Suprapubic skin (tissue), 4 donors: ENCODE measurements at regions not wholly inside any gene's neighbourhood (a gene's known extent, or its start where the extent isn't known, plus 50 kb on each side); places are given as distances from the start of the nearest gene placed in this dataset.

ENCODE experiments used
- DNase-seq, 2 donors: peaks; one replicate each; pipeline ENCODE4 v3.0.0-alpha.2; 2019; ENCODE audit warnings: low spot score in 2 of 2
- H3K27ac ChIP-seq: fragments of 200-600 bp; sonication (generic); one replicate; pipeline ENCODE4 v1.5.1; 2019
- H3K27me3 ChIP-seq: fragments of 200-600 bp; sonication (generic); one replicate; pipeline ENCODE4 v1.5.1; 2019
- H3K36me3 ChIP-seq: fragments of 200-600 bp; sonication (generic); one replicate; pipeline ENCODE4 v1.5.1; 2019
- H3K4me1 ChIP-seq: fragments of 200-600 bp; sonication (generic); one replicate; pipeline ENCODE4 v1.5.1; 2019
- H3K4me3 ChIP-seq: fragments of 200-600 bp; sonication (generic); one replicate; pipeline ENCODE4 v1.5.1; 2019; ENCODE audit warnings: mild to moderate bottlenecking
- H3K9me3 ChIP-seq: fragments of 200-600 bp; sonication (generic); one replicate; pipeline ENCODE4 v1.5.1; 2019
- EP300 ChIP-seq: sonication (generic); formaldehyde crosslinking; IDR thresholded peaks from one replicate; pipeline ENCODE4 v1.6.1; 2017; ENCODE audit warnings: antibody characterized with exemption
- POLR2A ChIP-seq, 2 donors: fragments of 450-650 bp; IDR thresholded peaks; one replicate each; pipeline ENCODE4 v1.6.1; 2017; ENCODE audit warnings: antibody characterized with exemption in 2 of 2, mild to moderate bottlenecking in 2 of 2, moderate library complexity in 2 of 2
- POLR2AphosphoS5 ChIP-seq, 3 donors: sonication (generic); formaldehyde crosslinking; IDR thresholded peaks; one replicate each; pipeline ENCODE4 v1.6.1; 2017; ENCODE audit warnings: antibody characterized with exemption in 3 of 3
- WGBS: methylation state at CpG from one replicate; pipeline ENCODE4 v1.1.5; 2018; 5-methylcytosine and 5-hydroxymethylcytosine counted together
- TF ChIP-seq, protein P1 (sequence below), 2 donors: fragments of 200-600 bp in 1 of 2; fragments of 450-650 bp in 1 of 2; sonication (generic) in 1 of 2; IDR thresholded peaks; one replicate each; pipeline ENCODE4 v1.5.1; 2016 to 2019; ENCODE audit warnings: antibody characterized with exemption in 2 of 2, mild to moderate bottlenecking in 1 of 2, moderate library complexity in 1 of 2

DNA sequence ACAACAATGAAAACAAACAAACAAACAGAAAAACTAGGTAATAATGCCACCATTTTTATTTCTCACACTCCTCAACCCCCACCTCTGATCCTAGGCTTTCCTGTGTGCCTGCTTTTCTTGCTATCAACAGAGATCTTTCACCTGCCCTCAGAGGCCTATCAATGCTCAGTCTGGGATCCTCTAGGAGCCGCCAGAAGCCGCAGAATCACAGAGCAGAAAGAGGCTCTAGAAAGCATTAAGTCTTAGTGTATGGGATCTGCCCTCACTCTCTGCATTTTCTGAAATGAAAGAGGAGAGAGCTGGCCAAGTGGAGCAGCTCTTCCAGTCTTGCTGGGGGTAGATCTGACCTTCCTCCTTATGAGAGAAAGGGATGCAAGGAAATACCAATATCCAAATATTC, 306.8 kb downstream of the TUSC7 start:
- 91% methylated on average over 2 of the region's 2 CpGs for WGBS
- no peaks in the 10 kb centered on the region for H3K36me3 ChIP-seq
- TF ChIP-seq, protein P1, sequence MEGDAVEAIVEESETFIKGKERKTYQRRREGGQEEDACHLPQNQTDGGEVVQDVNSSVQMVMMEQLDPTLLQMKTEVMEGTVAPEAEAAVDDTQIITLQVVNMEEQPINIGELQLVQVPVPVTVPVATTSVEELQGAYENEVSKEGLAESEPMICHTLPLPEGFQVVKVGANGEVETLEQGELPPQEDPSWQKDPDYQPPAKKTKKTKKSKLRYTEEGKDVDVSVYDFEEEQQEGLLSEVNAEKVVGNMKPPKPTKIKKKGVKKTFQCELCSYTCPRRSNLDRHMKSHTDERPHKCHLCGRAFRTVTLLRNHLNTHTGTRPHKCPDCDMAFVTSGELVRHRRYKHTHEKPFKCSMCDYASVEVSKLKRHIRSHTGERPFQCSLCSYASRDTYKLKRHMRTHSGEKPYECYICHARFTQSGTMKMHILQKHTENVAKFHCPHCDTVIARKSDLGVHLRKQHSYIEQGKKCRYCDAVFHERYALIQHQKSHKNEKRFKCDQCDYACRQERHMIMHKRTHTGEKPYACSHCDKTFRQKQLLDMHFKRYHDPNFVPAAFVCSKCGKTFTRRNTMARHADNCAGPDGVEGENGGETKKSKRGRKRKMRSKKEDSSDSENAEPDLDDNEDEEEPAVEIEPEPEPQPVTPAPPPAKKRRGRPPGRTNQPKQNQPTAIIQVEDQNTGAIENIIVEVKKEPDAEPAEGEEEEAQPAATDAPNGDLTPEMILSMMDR (IDR thresholded peaks at IDR 0.05) = no peak
- TF ChIP-seq POLR2AphosphoS5 (IDR thresholded peaks at IDR 0.05) (no peak), POLR2A (IDR thresholded peaks at IDR 0.05) (no peak), EP300 (no peak)
- no peak overlapping the region for H3K27ac ChIP-seq
- no peaks in the 10 kb centered on the region for H3K4me1 ChIP-seq
- DNase-seq = no peak
- no peaks in the 10 kb centered on the region for H3K27me3 ChIP-seq
- no peaks in the 10 kb centered on the region for H3K9me3 ChIP-seq
- no peak overlapping the region for H3K4me3 ChIP-seq

DNA sequence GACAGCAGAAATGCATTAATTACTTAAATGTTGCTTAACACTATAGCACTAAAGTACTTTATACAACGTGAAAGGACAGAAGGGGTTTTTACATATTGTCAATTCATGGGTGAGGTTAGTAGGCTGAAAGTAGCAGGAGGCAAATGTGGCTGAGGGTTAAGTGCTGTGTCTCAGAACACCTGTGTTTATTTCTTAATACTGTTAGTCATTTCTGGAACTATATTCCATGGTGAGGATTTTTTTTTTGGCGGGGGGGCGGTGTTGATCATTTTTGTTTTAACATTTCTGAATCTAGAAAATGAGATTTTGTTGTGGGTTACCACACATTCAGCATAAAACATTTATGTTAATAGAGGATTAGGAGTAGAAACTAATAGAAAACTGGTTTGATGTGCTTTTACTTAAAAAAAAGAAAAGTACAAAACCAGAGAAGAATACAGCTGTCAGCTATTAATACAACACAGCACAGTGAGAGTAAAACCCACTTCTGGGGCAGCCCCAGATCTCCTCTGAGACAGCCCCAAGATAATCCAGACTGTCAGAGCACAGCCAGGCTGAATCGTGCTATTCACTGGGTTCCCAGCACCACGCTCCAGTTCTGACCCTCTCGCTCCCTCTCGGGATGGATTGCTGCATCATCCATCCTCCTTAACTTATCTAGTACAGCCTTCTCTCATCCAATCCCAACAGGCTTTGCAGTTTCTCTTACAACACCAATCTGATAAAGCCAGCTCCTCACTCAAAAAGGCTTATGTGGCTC, 307.7 kb downstream of the TUSC7 start:
- DNase-seq = no peak
- Histone ChIP-seq H3K9me3 (no peaks in the 10 kb centered on the region), H3K36me3 (no peaks in the 10 kb centered on the region), H3K27ac (no peak overlapping the region), H3K27me3 (no peaks in the 10 kb centered on the region), H3K4me3 (no peak overlapping the region), H3K4me1 (no peaks in the 10 kb centered on the region)
- 47% methylated on average over 7 of the region's 7 CpGs for WGBS
- TF ChIP-seq POLR2A (IDR thresholded peaks at IDR 0.05) (no peak), POLR2AphosphoS5 (IDR thresholded peaks at IDR 0.05) (no peak), EP300 (no peak)
- TF ChIP-seq, protein P1 (IDR thresholded peaks at IDR 0.05) = no peak

DNA sequence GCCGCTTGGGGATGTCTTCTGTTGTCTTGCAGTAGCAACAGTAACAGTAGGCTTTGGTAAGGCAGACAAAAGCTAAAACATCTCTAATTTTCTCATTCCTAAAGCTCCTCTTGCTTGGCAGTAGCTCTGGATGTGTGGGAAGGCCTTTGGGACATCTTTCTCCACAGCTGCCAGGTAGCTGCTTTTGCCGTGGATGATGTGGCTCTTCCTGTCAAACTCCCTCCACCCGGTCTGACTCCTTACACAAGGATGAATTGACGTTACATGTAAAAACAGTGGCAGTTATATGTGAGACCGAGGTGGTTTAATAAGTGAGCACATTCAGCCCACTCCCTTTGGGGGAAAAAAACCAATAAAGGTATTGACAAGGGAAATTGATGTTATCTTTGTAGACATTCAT, 309.1 kb downstream of the TUSC7 start:
- TF ChIP-seq POLR2AphosphoS5 (IDR thresholded peaks at IDR 0.05) (no peak), EP300 (no peak), POLR2A (IDR thresholded peaks at IDR 0.05) (no peak)
- TF ChIP-seq, protein P1 (IDR thresholded peaks at IDR 0.05) = no peak
- Histone ChIP-seq H3K9me3 (no peaks in the 10 kb centered on the region), H3K27me3 (no peaks in the 10 kb centered on the region), H3K27ac (no peak overlapping the region), H3K4me3 (no peak overlapping the region), H3K4me1 (no peaks in the 10 kb centered on the region), H3K36me3 (no peaks in the 10 kb centered on the region)
- WGBS = 30% methylated on average over 5 of the region's 5 CpGs
- DNase-seq = no peak

DNA sequence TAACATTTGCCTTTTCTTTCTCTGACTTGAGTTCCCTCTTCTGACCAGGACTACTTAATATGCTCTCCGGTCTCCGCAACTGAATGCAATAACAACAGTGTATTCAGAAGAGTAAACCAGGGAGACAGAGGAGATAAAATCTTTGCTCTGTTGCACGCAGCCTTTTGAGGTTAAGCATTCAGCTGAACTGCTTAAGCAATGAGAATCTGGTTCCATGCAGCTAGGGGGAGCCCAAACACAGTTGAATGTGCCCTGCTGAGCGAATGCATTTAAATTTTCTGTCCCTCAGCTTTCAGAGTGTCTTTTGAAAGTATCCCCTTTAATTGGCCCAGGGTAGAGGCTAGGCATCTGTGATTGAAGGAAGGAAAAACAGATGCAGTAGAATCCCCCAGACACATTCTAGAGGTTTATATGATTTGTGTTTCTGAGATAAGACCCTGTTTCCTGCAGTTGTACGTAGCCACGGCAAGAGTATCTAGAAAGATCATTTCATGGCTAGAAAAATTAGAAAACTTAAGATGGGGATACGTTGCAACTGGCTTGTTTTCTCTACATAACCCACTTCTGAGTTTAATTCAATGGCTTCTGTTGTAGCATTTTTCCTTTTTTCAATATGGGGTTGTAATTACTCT, 309.6 kb downstream of the TUSC7 start:
- WGBS = 22% methylated on average over 7 of the region's 7 CpGs
- Histone ChIP-seq H3K9me3 (no peaks in the 10 kb centered on the region), H3K4me3 (no peak overlapping the region), H3K4me1 (no peaks in the 10 kb centered on the region), H3K36me3 (no peaks in the 10 kb centered on the region), H3K27ac (no peak overlapping the region), H3K27me3 (no peaks in the 10 kb centered on the region)
- TF ChIP-seq EP300 = no peak
- TF ChIP-seq POLR2AphosphoS5 (IDR thresholded peaks at IDR 0.05) = no peak
- TF ChIP-seq, protein P1 (IDR thresholded peaks at IDR 0.05) = peak; percentile 25 to 64
- no peak for TF ChIP-seq POLR2A (IDR thresholded peaks at IDR 0.05)
- DNase-seq = no peak

DNA sequence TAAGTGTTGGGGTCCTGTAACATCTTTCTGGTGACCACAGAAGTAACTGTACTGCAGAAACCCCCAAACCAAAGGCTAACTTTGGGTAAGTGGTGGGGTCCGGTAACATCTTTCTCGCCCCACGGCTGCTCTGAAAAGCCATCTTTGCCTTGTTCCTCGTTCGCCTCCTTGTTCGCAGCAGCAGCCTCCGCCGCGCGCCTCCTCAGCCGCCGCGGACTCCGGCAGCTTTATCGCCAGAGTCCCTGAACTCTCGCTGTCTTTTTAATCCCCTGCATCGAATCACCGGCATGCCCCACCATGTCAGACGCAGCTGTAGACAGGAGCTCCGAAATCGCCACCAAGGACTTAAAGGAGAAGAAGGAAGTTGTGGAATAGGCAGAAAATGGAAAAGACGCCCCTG, 316.8 kb downstream of the TUSC7 start:
- H3K4me1 ChIP-seq = no peaks in the 10 kb centered on the region
- no peak for DNase-seq
- WGBS = 98% methylated on average over 22 of the region's 22 CpGs
- no peaks in the 10 kb centered on the region for H3K36me3 ChIP-seq
- H3K9me3 ChIP-seq = no peaks in the 10 kb centered on the region
- no peaks in the 10 kb centered on the region for H3K27me3 ChIP-seq
- TF ChIP-seq POLR2AphosphoS5 (IDR thresholded peaks at IDR 0.05) (no peak), POLR2A (IDR thresholded peaks at IDR 0.05) (no peak), EP300 (no peak)
- TF ChIP-seq, protein P1 (IDR thresholded peaks at IDR 0.05) = no peak
- H3K27ac ChIP-seq = no peak overlapping the region
- no peak overlapping the region for H3K4me3 ChIP-seq
